WTC11 (cell line): ENCODE measurements at regions not wholly inside any gene's neighbourhood (a gene's known extent, or its start where the extent isn't known, plus 50 kb on each side); places are given as distances from the start of the nearest gene placed in this dataset.

Source experiments
- ATAC-seq: fragments of 200-7000 bp; cut with Tn5 transposase; 2 replicates; pipeline ENCODE4 v1.10.0; 2021; ENCODE audit warnings: mild to moderate bottlenecking, moderate library complexity
- CTCF ChIA-PET: fragments of 300-600 bp; sonication (Branson Sonifier 250); formaldehyde crosslinking; loops from one replicate; lab custom pipeline; 2021; ENCODE audit warnings: antibody characterized with exemption; lab: Charles Lee
- POLR2A ChIA-PET: fragments of 350-600 bp; sonication (Branson Sonifier 250); formaldehyde crosslinking; loops from one replicate; lab custom pipeline; 2021; ENCODE audit warnings: antibody characterized with exemption; lab: Charles Lee
- DNase-seq: peaks from one replicate; pipeline ENCODE4 v3.0.0; 2021; ENCODE audit warnings: low spot score
- H3K27ac Mint-ChIP-seq: 2 replicates; pipeline ENCODE4 v1.8.0; 2021; ENCODE audit warnings: mixed read lengths
- H3K27me3 Mint-ChIP-seq: 2 replicates; pipeline ENCODE4 v1.8.0; 2021; ENCODE audit warnings: low read depth, mild to moderate bottlenecking, moderate library complexity, mixed read lengths
- H3K36me3 Mint-ChIP-seq: 2 replicates; pipeline ENCODE4 v1.8.0; 2021; ENCODE audit warnings: mixed read lengths
- H3K4me1 Mint-ChIP-seq: 2 replicates; pipeline ENCODE4 v1.8.0; 2022; ENCODE audit warnings: mixed read lengths
- H3K4me3 Mint-ChIP-seq: 2 replicates; pipeline ENCODE4 v1.8.0; 2021; ENCODE audit warnings: mild to moderate bottlenecking, moderate library complexity, mixed read lengths
- H3K9me3 Mint-ChIP-seq: 2 replicates; pipeline ENCODE4 v1.8.0; 2021; ENCODE audit warnings: mixed read lengths
- ATF1 ChIP-seq: sonication (generic); formaldehyde crosslinking; IDR thresholded peaks from 2 replicates; pipeline ENCODE4 v1.8.1; 2023; ENCODE audit warnings: mild to moderate bottlenecking, moderate library complexity, missing genetic modification reagents
- ELF4 ChIP-seq: sonication (generic); formaldehyde crosslinking; IDR thresholded peaks from 2 replicates; pipeline ENCODE4 v1.8.1; 2022; ENCODE audit warnings: low read depth, mild to moderate bottlenecking, moderate library complexity, missing genetic modification reagents
- ESRRA ChIP-seq: sonication (generic); formaldehyde crosslinking; IDR thresholded peaks from 2 replicates; pipeline ENCODE4 v1.8.1; 2022; ENCODE audit warnings: mild to moderate bottlenecking, missing genetic modification reagents, borderline replicate concordance
- GABPB1 ChIP-seq: sonication (generic); formaldehyde crosslinking; IDR thresholded peaks from 2 replicates; pipeline ENCODE4 v1.8.1; 2023; ENCODE audit warnings: mild to moderate bottlenecking, missing genetic modification reagents
- GRHL2 ChIP-seq: fragments of 250-450 bp; sonication (Bioruptor Pico); IDR thresholded peaks from 2 replicates; pipeline ENCODE4 v1.8.0; 2022; ENCODE audit warnings: mild to moderate bottlenecking, moderate library complexity; ENCODE audit not compliant: insufficient replicate concordance, severe bottlenecking
- IRF2 ChIP-seq: sonication (generic); formaldehyde crosslinking; IDR thresholded peaks from 2 replicates; pipeline ENCODE4 v1.8.0; 2022; ENCODE audit warnings: low read depth, missing genetic modification reagents, borderline replicate concordance
- JAZF1 ChIP-seq: fragments of 250-450 bp; sonication (Bioruptor Pico); IDR thresholded peaks from 2 replicates; pipeline ENCODE4 v1.9.0; 2021; ENCODE audit warnings: moderate library complexity, mild to moderate bottlenecking, inconsistent platforms
- MXD4 ChIP-seq: fragments of 250-450 bp; sonication (Bioruptor Pico); IDR thresholded peaks from 2 replicates; pipeline ENCODE4 v1.8.0; 2021; ENCODE audit warnings: mild to moderate bottlenecking, moderate library complexity, borderline replicate concordance
- RORB ChIP-seq: fragments of 250-450 bp; sonication (Bioruptor Pico); IDR thresholded peaks from 2 replicates; pipeline ENCODE4 v1.9.0; 2021; ENCODE audit warnings: mild to moderate bottlenecking
- SMAD3 ChIP-seq: sonication (generic); formaldehyde crosslinking; IDR thresholded peaks from 2 replicates; pipeline ENCODE4 v1.8.0; 2022; ENCODE audit warnings: missing genetic modification reagents, mild to moderate bottlenecking, borderline replicate concordance
- SOX15 ChIP-seq: fragments of 250-450 bp; sonication (Bioruptor Pico); IDR thresholded peaks from 2 replicates; pipeline ENCODE4 v1.9.0; 2021; ENCODE audit warnings: mild to moderate bottlenecking
- TCF7 ChIP-seq: sonication (generic); formaldehyde crosslinking; IDR thresholded peaks from 2 replicates; pipeline ENCODE4 v1.8.0; 2022; ENCODE audit warnings: mild to moderate bottlenecking, low read depth, missing genetic modification reagents, moderate library complexity
- TP53 ChIP-seq: sonication (generic); formaldehyde crosslinking; IDR thresholded peaks from 2 replicates; pipeline ENCODE4 v1.8.1; 2023; ENCODE audit warnings: mild to moderate bottlenecking, missing genetic modification reagents
- TF ChIP-seq, protein P1 (sequence below): sonication (generic); formaldehyde crosslinking; IDR thresholded peaks from 2 replicates; pipeline ENCODE4 v1.8.1; 2022; ENCODE audit warnings: low read depth, missing genetic modification reagents, borderline replicate concordance
- TF ChIP-seq, protein P2 (sequence below): sonication (generic); formaldehyde crosslinking; IDR thresholded peaks from 2 replicates; pipeline ENCODE4 v1.8.0; 2023; ENCODE audit warnings: missing genetic modification reagents
- TF ChIP-seq, protein P3 (sequence below): sonication (generic); formaldehyde crosslinking; conservative IDR thresholded peaks from 2 replicates; pipeline ENCODE4 v1.8.1; 2023; ENCODE audit warnings: mild to moderate bottlenecking, low read depth, missing genetic modification reagents, moderate library complexity
- TF ChIP-seq, protein P4 (sequence below): sonication (generic); formaldehyde crosslinking; IDR thresholded peaks from 2 replicates; pipeline ENCODE4 v1.8.0; 2022; ENCODE audit warnings: mild to moderate bottlenecking, missing genetic modification reagents
- TF ChIP-seq, protein P5 (sequence below): sonication (generic); formaldehyde crosslinking; IDR thresholded peaks from 2 replicates; pipeline ENCODE4 v1.8.1; 2023; ENCODE audit warnings: mild to moderate bottlenecking, missing genetic modification reagents
- TF ChIP-seq, protein P6 (sequence below): fragments of 250-450 bp; sonication (Bioruptor Pico); IDR thresholded peaks from 2 replicates; pipeline ENCODE4 v1.9.0; 2021; ENCODE audit warnings: mild to moderate bottlenecking, borderline replicate concordance
- TF ChIP-seq, protein P7 (sequence below): fragments of 250-450 bp; sonication (Bioruptor Pico); IDR thresholded peaks from 2 replicates; pipeline ENCODE4 v1.9.0; 2021; ENCODE audit warnings: mild to moderate bottlenecking
- TF ChIP-seq, protein P8 (sequence below): sonication (generic); formaldehyde crosslinking; IDR thresholded peaks from 2 replicates; pipeline ENCODE4 v1.8.0; 2022; ENCODE audit warnings: mild to moderate bottlenecking, missing genetic modification reagents

DNA sequence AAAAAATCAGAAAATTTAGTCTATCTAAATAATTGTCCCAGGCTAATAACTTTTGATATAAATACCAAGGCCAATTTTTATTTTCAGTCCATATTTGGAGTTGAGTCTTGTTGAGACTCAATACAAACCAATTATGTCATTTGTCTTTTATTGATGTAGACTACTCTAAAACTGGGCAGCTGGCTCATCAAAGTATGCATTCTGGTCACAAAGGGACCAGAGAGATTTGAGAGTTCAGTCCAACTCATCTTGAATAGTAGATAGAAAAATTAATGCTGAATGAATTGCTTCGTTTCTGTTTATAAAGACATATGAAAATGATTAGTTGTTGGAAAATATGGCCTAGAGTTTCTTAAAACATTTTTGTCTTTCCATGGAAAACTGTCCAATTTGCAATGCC, 412.5 kb upstream of the KLHL4 start:
- H3K27ac Mint-ChIP-seq, result no peak overlapping the region
- H3K9me3 Mint-ChIP-seq, result peaks cover 4% of the 10 kb centered on the region; the same call in 1 of the 2 replicates
- H3K27me3 Mint-ChIP-seq, result no peaks in the 10 kb centered on the region
- H3K36me3 Mint-ChIP-seq, result 0 out of 2 replicates have a peak, but pooled peaks cover 4% of the 10 kb centered on the region
- no peak for ATAC-seq
- no peaks in the 10 kb centered on the region for H3K4me1 Mint-ChIP-seq
- H3K4me3 Mint-ChIP-seq, result no peak overlapping the region
- ChIA-PET POLR2A (no interaction called here), CTCF (no interaction called here)
- TF ChIP-seq TP53 (CRISPR knock-in tag) (no peak), GABPB1 (no peak)
- TF ChIP-seq, protein P1, sequence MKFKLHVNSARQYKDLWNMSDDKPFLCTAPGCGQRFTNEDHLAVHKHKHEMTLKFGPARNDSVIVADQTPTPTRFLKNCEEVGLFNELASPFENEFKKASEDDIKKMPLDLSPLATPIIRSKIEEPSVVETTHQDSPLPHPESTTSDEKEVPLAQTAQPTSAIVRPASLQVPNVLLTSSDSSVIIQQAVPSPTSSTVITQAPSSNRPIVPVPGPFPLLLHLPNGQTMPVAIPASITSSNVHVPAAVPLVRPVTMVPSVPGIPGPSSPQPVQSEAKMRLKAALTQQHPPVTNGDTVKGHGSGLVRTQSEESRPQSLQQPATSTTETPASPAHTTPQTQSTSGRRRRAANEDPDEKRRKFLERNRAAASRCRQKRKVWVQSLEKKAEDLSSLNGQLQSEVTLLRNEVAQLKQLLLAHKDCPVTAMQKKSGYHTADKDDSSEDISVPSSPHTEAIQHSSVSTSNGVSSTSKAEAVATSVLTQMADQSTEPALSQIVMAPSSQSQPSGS (CRISPR knock-in tag), result no peak
- TF ChIP-seq, protein P2, sequence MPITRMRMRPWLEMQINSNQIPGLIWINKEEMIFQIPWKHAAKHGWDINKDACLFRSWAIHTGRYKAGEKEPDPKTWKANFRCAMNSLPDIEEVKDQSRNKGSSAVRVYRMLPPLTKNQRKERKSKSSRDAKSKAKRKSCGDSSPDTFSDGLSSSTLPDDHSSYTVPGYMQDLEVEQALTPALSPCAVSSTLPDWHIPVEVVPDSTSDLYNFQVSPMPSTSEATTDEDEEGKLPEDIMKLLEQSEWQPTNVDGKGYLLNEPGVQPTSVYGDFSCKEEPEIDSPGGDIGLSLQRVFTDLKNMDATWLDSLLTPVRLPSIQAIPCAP (CRISPR knock-in tag), result no peak
- TF ChIP-seq, protein P3, sequence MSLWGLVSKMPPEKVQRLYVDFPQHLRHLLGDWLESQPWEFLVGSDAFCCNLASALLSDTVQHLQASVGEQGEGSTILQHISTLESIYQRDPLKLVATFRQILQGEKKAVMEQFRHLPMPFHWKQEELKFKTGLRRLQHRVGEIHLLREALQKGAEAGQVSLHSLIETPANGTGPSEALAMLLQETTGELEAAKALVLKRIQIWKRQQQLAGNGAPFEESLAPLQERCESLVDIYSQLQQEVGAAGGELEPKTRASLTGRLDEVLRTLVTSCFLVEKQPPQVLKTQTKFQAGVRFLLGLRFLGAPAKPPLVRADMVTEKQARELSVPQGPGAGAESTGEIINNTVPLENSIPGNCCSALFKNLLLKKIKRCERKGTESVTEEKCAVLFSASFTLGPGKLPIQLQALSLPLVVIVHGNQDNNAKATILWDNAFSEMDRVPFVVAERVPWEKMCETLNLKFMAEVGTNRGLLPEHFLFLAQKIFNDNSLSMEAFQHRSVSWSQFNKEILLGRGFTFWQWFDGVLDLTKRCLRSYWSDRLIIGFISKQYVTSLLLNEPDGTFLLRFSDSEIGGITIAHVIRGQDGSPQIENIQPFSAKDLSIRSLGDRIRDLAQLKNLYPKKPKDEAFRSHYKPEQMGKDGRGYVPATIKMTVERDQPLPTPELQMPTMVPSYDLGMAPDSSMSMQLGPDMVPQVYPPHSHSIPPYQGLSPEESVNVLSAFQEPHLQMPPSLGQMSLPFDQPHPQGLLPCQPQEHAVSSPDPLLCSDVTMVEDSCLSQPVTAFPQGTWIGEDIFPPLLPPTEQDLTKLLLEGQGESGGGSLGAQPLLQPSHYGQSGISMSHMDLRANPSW (CRISPR knock-in tag), result no peak
- TF ChIP-seq, protein P4, sequence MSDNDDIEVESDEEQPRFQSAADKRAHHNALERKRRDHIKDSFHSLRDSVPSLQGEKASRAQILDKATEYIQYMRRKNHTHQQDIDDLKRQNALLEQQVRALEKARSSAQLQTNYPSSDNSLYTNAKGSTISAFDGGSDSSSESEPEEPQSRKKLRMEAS (CRISPR knock-in tag), result no peak
- no peak for DNase-seq

DNA sequence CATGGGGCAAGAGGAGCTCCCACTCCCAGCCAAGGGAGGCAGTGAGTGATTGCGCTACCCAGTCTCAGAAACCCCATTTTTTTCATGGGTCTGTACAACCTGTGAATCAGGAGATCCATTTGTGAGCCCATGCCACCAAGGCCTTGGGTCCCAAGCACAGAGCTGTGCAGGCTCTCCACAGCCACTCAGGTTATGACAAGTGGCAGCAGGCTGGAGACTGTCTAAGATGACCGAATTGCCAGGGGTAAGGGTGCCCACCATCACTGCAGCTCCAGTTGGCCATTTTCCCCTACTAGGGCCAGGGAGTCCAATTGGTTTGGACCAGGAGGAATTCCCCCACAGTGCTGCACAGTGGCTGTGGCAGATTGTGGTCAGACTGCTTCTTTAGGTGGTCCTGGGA, 407.5 kb upstream of the KLHL4 start:
- ChIA-PET CTCF (no interaction called here), POLR2A (no interaction called here)
- Mint-ChIP-seq H3K4me3 (no peak overlapping the region), H3K27ac (no peak overlapping the region), H3K4me1 (no peaks in the 10 kb centered on the region), H3K27me3 (no peaks in the 10 kb centered on the region; the same call in 1 of the 2 replicates), H3K9me3 (peaks cover 22% of the 10 kb centered on the region), H3K36me3 (peaks cover 8% of the 10 kb centered on the region)
- DNase-seq (no peak), ATAC-seq (no peak)
- TF ChIP-seq, protein P5, sequence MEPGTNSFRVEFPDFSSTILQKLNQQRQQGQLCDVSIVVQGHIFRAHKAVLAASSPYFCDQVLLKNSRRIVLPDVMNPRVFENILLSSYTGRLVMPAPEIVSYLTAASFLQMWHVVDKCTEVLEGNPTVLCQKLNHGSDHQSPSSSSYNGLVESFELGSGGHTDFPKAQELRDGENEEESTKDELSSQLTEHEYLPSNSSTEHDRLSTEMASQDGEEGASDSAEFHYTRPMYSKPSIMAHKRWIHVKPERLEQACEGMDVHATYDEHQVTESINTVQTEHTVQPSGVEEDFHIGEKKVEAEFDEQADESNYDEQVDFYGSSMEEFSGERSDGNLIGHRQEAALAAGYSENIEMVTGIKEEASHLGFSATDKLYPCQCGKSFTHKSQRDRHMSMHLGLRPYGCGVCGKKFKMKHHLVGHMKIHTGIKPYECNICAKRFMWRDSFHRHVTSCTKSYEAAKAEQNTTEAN (CRISPR knock-in tag), result no peak
- TF ChIP-seq ELF4 (CRISPR knock-in tag), result no peak
- TF ChIP-seq, protein P6, sequence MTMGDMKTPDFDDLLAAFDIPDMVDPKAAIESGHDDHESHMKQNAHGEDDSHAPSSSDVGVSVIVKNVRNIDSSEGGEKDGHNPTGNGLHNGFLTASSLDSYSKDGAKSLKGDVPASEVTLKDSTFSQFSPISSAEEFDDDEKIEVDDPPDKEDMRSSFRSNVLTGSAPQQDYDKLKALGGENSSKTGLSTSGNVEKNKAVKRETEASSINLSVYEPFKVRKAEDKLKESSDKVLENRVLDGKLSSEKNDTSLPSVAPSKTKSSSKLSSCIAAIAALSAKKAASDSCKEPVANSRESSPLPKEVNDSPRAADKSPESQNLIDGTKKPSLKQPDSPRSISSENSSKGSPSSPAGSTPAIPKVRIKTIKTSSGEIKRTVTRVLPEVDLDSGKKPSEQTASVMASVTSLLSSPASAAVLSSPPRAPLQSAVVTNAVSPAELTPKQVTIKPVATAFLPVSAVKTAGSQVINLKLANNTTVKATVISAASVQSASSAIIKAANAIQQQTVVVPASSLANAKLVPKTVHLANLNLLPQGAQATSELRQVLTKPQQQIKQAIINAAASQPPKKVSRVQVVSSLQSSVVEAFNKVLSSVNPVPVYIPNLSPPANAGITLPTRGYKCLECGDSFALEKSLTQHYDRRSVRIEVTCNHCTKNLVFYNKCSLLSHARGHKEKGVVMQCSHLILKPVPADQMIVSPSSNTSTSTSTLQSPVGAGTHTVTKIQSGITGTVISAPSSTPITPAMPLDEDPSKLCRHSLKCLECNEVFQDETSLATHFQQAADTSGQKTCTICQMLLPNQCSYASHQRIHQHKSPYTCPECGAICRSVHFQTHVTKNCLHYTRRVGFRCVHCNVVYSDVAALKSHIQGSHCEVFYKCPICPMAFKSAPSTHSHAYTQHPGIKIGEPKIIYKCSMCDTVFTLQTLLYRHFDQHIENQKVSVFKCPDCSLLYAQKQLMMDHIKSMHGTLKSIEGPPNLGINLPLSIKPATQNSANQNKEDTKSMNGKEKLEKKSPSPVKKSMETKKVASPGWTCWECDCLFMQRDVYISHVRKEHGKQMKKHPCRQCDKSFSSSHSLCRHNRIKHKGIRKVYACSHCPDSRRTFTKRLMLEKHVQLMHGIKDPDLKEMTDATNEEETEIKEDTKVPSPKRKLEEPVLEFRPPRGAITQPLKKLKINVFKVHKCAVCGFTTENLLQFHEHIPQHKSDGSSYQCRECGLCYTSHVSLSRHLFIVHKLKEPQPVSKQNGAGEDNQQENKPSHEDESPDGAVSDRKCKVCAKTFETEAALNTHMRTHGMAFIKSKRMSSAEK (CRISPR knock-in tag), result no peak
- TF ChIP-seq GRHL2 (CRISPR knock-in tag), result no peak
- TF ChIP-seq, protein P7, sequence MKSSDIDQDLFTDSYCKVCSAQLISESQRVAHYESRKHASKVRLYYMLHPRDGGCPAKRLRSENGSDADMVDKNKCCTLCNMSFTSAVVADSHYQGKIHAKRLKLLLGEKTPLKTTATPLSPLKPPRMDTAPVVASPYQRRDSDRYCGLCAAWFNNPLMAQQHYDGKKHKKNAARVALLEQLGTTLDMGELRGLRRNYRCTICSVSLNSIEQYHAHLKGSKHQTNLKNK (CRISPR knock-in tag), result no peak
- TF ChIP-seq SOX15 (CRISPR knock-in tag), result no peak
- TF ChIP-seq MXD4 (CRISPR knock-in tag), result no peak
- no peak for TF ChIP-seq JAZF1 (CRISPR knock-in tag)
- TF ChIP-seq, protein P2 (CRISPR knock-in tag), result no peak
- no peak for TF ChIP-seq ATF1 (CRISPR knock-in tag)
- no peak for TF ChIP-seq RORB (CRISPR knock-in tag)
- TF ChIP-seq ESRRA (CRISPR knock-in tag), result no peak
- TF ChIP-seq TCF7 (CRISPR knock-in tag), result no peak
- no peak for TF ChIP-seq IRF2 (CRISPR knock-in tag)
- TF ChIP-seq, protein P8, sequence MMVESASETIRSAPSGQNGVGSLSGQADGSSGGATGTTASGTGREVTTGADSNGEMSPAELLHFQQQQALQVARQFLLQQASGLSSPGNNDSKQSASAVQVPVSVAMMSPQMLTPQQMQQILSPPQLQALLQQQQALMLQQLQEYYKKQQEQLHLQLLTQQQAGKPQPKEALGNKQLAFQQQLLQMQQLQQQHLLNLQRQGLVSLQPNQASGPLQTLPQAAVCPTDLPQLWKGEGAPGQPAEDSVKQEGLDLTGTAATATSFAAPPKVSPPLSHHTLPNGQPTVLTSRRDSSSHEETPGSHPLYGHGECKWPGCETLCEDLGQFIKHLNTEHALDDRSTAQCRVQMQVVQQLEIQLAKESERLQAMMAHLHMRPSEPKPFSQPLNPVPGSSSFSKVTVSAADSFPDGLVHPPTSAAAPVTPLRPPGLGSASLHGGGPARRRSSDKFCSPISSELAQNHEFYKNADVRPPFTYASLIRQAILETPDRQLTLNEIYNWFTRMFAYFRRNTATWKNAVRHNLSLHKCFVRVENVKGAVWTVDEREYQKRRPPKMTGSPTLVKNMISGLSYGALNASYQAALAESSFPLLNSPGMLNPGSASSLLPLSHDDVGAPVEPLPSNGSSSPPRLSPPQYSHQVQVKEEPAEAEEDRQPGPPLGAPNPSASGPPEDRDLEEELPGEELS, result no peak
- no peak for TF ChIP-seq SMAD3 (CRISPR knock-in tag)
